Umbilical cord (tissue), 1 donor: ENCODE measurements at regions not wholly inside any gene's neighbourhood (a gene's known extent, or its start where the extent isn't known, plus 50 kb on each side); places are given as distances from the start of the nearest gene placed in this dataset.
A peak's percentile ranks its signal among the peaks of the same experiment; 100 is the strongest.
"Not testable (repeated sequence)": the region's sequence is repeated elsewhere in the genome, so short reads cannot be mapped to it uniquely, and the experiment has no call there.

Experiments used
- DNase-seq: peaks from one replicate; pipeline ENCODE4 v3.0.0-alpha.2; 2015; ENCODE audit warnings: low spot score

DNA sequence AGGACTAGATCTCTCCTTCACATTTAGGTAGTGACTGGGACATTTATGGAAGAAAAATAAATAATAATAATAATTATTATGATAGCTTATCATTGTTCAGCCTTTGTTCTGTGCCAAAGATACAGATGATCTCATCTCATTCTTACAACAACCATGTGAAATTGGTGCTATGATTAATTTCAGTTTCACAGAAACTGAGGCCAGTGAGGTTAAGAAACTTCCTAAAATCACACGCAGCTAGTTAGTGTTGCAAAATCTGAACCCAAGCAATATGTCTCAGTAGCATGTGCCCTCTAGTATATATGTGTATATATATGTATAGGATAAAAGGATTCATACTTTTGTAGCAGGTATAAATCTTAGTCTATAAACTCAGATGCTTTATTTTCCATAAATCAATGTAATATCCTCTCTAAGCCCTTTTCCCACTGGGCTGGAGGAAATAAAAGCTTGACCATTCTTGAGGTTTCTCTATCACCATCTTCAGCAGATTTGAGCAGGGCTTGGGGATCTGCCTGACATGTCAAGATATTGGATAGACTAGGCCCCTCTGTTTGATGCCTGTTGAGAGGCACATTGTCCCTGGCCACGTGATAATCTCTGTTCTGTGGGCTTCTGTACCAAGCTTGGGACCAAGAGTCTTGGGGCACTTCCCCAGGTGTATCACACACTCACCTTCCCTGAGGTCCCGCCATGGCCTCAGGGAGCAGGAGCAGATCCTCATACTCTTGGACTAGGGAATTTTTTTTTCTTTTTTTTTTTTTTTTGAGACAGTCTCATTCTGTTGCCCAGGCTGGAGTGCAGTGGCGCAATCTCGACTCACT, 172.6 kb upstream of the NRP1 start:
- no peak for DNase-seq

DNA sequence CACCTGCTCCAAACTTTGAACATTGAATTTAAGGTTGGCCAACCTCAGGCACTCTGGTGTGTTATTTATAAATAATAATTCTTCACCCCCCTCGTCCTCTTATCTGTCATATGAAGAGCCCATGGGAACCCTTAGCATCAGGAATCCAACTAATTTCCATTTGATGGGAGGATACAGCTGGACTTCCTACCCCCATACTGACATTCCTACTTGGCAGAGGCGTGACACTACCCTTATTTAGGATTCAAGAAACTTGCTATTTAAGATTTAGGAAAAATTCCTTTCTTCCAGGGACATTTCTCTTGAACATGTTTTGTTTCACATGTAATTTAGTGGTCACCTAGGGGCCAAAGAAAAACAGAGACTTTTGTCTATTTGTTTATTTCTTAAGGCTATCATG, 171.9 kb upstream of the NRP1 start:
- DNase-seq, result no peak

DNA sequence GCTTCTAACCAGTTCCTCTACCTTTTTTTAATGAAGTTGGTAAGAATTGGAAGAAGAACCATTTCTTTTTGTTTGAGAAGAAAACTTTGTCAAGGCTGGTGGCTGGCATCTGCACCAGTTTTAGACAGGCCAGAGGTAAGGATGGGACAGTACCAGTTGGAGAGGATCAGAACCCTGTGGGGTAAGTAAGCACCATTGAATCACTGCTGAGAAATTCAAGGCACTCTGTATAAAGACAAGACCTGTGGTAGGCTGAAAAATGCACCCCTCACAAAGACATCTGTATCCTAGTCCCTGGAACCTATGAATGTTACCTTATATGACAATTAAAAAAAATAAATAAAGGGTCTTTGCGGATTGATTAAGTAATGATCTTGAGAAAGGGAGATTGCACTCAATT, 166.7 kb upstream of the NRP1 start:
- DNase-seq, result no peak

DNA sequence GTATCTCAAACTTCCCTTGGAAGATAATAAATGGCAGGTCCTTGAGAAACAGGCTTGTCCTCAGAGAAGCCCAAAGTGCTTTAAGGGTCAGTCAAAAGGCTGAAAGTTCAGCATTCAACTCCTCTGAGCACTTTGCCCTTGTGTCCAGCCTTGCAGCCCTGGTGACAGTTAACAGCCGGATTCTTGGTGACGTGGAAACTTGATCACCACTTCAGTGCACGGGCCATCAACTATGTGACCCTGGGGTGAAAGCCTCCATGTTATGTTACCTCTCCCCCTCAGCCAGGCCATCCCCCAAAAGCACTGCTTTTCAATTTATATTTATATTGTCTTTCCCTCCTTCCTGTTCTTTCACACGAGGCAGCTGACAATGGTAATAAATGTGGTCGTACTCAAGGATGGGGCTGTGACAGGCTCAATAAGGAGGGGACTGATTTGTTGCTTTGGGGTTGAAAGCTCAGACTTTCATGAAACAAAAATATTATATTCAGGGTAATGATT, 164.0 kb upstream of the NRP1 start:
- no peak for DNase-seq

DNA sequence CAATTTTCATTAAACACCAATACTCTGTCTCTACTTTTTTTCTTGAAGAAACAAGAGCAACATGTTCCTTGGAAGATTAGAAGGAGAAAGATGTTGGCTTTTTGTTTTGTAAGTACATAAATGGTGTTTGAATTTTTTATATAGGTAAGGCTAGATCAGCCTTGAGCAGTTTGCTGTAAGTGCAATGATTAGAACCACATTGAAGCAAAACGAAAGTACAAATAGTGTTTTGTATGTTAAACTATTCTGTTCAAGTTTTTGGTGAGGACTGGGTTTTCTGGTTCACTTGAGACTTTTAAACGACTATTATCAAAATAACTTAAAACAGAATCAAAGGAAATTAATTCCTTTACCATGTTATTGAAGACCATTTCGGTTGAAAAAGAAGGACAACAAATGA, 162.9 kb upstream of the NRP1 start:
- DNase-seq, result no peak

DNA sequence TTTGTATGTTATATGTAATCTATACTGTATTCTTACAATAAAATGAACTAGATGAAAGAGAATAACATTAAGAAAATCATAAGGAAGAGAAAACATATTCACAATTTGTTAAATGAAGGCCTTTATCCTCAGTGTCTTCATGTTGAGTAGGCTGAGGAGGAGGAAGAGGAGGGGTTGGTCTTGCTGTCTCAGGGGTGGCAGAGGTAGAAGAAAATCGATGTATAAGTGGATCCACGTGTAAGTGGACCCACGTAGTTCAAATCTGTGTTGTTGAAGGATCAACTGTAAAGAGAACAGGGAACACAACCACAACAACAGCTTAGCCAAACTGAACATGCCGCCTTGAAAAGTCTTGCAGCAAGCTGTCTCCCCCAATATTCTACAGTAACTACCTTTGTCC, 161.6 kb upstream of the NRP1 start:
- no peak for DNase-seq

DNA sequence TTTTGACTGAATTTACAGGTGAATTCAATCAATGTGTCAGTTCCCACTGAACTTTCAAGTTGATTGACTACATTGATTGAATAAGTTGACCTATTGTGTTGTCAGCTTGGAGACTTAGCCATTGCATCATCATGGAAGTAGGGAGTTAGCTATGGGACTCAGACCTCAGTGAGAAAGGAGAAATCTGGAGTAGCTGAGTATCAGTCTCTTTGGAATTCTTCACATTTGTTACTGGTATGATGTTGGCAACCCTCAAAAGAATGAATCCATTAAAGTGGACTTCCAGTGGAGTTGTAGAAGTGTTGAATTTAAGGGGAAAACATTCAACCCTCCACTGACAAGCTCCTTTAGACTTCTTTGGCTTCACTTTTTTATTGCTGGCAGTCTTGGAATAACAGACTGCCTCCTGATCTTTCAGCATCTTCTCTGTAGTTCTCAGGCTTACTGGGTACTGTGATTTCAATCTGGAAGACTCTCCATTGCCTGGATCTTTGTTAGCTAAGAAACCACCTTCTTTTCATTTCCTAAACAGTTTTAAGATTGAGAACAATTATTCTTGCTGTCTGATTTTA, 160.3 kb upstream of the NRP1 start:
- DNase-seq, result peak; percentile 51

DNA sequence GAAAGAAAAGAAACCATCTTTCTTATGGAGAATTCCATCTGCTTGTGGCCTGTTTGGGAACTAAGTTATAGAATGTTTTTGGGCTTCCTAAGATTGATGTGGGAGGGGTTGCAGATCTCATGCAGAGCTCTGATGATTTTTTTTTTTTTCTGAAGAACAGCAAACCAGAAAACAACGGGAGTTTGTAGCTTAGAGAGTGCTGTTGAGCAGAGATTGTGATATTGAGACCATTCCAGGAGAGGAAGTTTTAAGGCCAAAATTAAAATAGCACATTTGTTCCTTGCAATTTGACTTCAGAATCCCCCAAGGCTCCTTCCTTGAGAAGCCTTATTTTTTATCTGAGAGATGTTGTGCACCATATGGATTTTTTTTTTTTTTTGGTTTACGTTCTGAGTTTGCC, 159.5 kb upstream of the NRP1 start:
- no peak for DNase-seq

DNA sequence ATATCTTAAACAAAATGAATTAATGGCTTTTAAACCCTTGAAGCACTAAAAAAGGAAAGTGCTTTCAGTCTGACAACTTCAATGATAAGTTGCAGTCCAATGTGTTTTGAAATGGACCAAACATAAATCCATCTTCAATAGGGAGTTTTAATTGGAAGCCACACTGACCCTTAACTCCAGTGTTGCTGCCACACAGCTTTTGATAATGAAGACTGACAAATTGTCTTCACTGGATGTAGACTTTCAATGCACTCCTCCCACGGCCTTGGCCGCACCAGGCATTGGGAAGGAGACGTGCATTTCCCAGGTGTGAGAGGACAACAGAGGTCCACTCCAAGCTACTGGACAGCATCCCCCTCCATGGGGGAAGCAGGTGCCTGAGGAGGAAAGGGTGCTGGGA, 159.0 kb upstream of the NRP1 start:
- no peak for DNase-seq

DNA sequence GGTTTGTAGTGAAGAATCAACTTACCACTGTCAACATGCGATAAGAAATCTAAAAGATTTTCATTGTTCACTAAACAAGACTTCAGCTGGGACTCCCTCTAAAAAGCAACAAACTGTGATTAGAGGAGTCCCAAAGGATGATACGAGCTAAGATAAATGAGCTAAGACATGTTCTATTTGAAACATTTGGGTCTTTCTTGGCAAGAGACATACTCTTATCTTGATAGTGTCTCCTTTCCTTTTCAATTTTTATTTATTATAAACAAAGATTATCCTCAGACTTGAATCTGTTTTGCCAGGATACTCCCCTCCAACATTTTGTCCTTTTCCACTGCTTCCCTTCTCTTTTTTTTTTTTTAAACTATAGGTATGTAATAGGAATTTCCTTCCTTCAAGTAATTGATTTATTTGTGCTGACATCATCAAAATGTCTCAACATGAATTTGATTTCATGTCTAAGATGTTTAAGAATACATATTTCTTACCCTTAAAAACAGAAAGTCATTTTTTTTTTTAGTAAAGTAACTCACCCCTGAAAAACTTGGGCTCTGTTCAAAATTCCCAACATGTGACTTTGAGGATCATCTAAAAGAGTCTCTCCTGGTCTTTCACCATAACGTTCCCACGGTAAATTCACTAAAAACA, 158.4 kb upstream of the NRP1 start:
- no peak for DNase-seq

DNA sequence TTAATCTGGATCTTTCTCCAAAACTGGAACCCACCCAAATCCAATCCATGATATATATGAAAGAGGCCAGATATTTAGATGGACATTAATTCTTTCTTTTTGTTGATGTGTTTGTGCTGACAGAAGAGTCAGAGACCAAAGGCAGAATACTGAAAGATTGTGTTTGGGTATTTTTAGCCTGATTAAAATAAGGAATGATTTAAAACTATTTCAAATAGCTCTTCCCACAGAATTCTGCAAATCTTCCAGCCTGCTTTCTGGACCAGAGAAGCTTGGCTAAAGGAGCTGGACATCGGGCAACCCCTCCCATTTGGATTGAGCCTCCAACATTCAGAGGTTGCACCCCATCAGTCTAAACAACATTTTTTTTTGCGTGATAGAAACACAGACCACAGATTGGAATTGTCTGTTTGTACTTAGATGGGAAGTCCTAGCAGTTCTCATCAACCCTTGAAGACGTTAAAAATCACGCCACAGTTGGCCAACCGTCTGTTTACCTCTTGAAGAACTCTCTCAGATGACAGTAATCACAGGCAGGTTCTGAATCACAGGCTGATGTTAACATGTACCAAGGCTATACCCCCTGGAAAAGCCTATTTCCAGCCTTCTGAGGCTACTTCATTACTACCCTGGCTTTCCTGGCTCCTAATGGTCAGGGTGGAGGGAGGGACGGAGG, 155.2 kb upstream of the NRP1 start:
- DNase-seq, result peak; percentile 64

DNA sequence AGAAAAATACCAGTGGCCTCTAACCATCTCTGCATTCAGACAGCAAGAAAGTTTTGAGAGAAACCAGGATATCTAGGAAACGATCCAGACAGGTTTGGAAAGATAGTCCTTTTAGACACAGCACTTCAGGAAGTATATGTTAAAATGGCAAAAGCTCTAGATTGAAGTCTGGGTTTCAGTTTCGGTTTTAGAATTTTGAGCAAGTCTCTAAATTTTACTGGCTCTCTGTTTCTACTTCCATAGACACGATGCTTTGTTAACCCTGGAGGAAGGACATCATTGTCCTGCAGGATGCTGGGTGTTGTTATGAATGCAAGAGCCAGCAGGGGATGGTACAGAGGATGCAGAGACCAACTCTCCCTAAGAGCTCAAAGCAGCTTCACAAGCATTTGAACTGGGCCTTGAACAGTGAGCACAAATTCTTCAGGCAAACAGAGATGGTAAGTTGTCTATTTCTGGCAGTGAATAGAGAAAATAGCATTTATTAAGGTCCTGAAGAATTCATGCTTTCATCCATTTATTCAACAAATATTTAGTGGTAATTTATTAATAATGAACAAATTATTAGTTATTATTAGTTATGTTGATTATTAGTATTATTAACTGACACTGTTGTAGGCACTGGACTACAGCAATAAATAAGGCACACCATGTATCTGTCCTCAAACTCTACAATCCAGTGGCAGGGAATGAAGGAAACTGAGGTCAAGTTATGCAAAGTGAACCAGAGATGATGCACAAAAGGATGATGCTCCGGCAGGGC, 152.7 kb upstream of the NRP1 start:
- DNase-seq, result peak; percentile 67

DNA sequence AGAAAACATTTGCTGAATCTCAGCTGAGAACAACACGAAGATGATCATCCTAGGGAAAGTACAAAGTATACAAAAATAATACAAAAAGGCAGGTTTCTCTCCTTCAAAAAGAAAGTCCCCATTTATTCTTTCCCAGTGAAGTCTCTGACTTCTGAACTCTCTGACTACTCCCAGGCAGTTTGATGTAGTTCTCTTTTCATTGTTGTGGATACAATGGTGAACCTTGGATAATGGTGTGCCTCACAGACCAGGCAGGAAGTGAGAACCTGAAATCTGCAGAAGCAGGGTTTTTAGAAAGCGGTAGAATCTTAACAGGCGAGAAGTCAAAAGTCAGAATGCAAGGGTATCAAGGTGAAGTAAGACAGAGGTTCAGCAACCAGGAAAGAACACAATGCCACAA, 150.8 kb upstream of the NRP1 start:
- no peak for DNase-seq

DNA sequence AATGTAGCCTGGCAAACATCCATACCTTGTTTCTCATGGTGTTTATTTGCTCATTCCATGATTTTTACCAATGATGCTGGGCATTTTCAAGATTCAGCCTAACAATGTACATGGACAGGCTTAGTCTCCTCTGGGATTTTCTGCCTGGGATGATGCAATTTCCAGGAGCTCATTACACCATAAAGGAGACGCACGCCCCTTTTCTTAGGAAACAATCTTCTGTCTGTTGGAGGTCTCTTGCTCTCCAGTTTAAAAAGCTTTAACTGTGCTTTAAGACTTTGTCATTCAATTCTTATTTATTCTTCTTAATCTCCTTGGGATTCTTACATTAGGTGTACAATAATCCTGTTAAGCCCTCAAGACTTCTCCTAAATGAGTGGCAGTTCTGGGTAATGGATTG, 150.3 kb upstream of the NRP1 start:
- peak; percentile 64 for DNase-seq

DNA sequence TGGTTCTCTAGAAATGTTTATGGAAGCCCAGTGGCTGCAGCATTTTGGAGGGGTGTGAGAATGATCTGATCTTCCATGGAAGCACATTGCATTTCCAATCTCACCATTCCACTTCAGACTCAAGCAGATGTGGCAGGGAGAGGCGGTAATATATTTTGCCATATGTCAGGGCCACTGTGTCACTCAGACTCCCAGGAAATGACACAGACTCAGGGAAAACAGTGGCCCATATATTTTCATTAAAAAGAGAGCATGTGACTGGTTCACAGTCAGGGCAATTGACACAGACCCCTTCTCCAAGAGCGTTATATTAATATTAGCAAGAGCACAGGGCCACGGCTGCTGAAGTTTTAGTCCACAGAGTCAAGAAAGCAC, 149.3 kb upstream of the NRP1 start:
- no peak for DNase-seq

DNA sequence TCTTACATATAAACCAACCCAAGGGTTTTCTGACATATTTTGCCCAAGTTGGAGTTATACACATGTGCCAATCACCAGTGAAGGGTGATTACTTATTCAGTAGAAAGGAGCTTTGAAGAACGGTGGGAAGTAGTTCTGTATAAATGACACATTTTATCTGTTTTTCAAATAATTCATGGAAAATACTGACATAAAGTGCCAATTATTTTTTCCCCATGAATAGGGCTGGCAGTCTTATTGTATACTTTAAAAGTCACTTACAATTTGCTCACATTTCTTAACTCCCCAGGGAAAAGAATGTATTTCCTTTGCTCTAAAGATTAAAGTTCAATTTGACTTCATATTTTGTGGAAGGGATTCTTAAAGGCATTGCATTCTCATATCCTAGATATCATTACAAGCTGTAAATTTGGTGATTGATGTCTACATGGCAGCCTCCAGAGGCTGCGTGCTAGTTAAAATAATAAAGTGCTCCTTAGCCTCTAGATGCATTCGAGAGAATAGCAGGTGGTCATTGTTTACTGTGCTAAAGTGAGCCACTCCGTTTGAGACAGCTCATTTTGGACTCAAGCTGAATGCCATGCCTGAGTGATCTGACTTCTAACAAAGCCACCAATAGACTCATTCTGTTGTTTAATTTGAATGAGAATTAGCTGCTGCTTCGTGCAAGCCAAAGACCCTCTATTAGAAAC, 148.8 kb upstream of the NRP1 start:
- DNase-seq, result no peak

DNA sequence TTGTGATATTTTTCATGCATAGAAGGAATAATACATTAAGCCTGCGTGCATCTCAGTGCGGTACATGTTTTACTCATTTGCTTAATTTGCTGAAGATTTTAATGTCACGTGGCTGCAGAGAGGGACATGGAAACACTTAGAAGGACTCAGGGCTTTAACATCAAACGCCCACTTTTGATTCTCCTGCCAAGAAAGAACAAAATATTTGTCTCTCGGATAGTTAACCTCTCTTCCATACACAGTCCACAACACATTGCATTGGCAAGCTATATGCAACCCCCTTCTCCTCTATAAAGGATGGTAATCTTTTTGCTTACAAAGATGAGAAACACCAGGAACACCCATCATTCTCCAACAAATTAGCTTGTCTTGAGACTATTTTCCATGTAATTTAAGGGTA, 148.0 kb upstream of the NRP1 start:
- peak; percentile 42 for DNase-seq

DNA sequence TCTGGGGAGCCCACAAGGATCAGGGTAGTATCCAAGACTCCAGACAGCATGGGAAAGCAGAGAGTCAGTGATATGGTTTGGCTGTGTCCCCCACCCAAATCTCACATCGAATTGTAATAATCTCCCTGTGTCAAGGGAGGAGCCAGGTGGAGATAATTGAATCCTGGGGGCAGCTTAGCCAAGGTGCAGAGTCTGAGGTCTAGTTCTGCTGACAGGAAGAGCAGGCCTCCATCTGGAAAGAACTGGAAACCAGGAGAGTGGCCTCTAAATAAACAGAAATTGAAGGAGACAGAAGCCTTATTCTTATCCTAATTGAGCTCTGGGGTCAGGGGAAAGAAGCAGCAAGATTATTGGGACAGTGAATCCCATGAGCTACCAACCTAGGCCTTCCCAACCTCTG, 146.7 kb upstream of the NRP1 start:
- no peak for DNase-seq

DNA sequence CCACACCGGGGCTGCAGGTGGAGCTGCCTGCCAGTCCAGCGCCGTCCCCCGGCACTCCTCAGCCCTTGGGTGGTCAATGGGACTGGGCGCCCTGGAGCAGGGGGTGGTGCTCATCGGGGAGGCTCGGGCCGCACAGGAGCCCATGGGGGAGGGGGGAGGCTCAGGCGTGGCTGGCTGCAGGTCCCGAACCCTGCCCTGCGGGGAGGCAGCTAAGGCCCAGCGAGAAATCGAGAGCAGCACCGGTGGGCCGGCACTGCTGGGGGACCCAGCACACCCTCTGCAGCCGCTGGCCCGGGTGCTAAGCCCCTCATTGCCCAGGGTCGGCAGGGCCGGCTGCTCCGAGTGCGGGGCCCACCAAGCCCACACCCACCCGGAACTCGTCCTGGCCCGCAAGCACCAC, 145.9 kb upstream of the NRP1 start:
- not testable (repeated sequence) for DNase-seq

DNA sequence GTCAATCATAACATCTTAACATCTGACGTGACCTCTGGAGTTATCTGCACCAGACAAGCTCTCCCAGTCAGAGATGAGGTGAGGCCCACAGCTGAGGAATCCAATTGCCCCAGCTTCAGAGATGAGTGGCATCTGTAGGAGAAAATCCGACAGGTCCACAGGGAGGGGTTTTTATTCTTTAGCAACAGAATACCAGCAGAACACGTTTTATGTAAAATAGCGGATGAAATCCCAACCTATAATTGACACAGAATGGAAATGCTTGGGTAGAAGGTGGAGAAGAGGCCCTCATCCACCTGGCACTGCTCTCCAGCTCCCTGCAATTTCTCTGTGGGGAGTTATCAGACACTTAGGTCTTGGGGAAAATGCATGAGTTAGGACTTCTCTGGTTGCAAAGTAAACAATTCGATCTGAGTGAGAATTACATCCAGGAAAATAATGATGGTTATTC, 144.2 kb upstream of the NRP1 start:
- DNase-seq, result peak; percentile 40

DNA sequence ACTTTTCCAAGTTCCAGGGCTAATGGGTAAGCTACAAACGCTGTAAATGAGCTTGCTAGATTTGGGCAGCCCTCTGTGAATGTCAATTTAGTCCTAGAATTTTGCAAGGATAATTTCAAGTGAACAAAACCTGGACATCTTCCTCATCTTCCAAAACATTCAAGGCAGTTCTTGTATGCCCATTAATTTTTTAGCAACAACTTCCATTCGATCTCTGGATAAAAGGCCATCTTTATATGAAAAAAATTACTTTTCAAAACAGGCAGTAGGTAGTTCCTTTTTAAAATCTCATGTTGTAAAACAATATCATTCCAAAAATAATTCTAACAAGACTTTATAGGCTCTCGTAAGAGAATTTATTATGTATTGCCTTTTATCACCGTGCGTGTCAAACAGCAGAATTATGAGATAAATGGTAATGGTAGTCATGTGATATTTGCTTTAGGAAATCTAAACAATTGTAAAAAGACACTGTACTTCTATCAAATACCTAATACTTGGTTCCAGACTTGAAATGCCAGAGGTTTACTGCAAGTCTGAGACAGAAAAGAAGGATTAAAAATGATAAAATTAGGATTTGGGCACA, 143.7 kb upstream of the NRP1 start:
- no peak for DNase-seq
